HCT116 (cell line): ENCODE measurements at regions not wholly inside any gene's neighbourhood (a gene's known extent, or its start where the extent isn't known, plus 50 kb on each side); places are given as distances from the start of the nearest gene placed in this dataset.

Experiments
- ATAC-seq: fragments of 200-7000 bp; cut with Tn5 transposase; 2 replicates; pipeline ENCODE4 v1.9.1; 2020; ENCODE audit warnings: mild to moderate bottlenecking, moderate library complexity
- BruUV-seq: library from RNA; stranded (reverse); fragments of 400-500 nt; replicated peaks from 2 replicates; lab custom pipeline; 2021; lab: Mats Ljungman, UMichigan
- CTCF ChIA-PET: fragments of 300-600 bp; sonication (Branson Sonifier 250); formaldehyde crosslinking; loops from one replicate; lab custom pipeline; 2021; ENCODE audit warnings: antibody characterized with exemption; lab: Charles Lee
- POLR2A ChIA-PET: fragments of 300-600, 350-600 bp; sonication (Branson Sonifier 250); formaldehyde crosslinking; loops from one replicate; lab custom pipeline; 2021; ENCODE audit warnings: antibody characterized with exemption; lab: Charles Lee
- RAD21 ChIA-PET, 2 experiments: fragments of 300-600 bp; sonication (Branson Sonifier 250); formaldehyde crosslinking; loops; one replicate each; lab custom pipeline; 2023; ENCODE audit warnings: low total read pairs in 2 of 2; ENCODE audit not compliant: uncharacterized antibody in 2 of 2, unreplicated experiment in 2 of 2, low non-redundant PET in 1 of 2; lab: Charles Lee
- DNase-seq: peaks from one replicate; pipeline ENCODE4 v3.0.0-alpha.2; 2010; ENCODE audit warnings: low read depth, low spot score
- H2AFZ ChIP-seq: fragments of 200-600 bp; shearing (Covaris generic), sonication (generic); 2 replicates; pipeline ENCODE4 v1.6.1; 2017; ENCODE audit warnings: low read depth, mixed run types, mixed read lengths, antibody characterized with exemption, low read length; ENCODE audit not compliant: poor library complexity, severe bottlenecking
- H3K27ac ChIP-seq: 2 replicates; pipeline ENCODE4 v1.5.1; 2012; ENCODE audit warnings: low read depth, low read length
- H3K27me3 ChIP-seq: fragments of 200-600 bp; sonication (generic); 2 replicates; pipeline ENCODE4 v1.6.1; 2016; ENCODE audit warnings: mixed run types, low read length, mixed read lengths; ENCODE audit not compliant: insufficient read depth
- H3K36me3 ChIP-seq, 2 experiments: fragments of 200-500 bp in 1 of 2; fragments of 200-600 bp in 1 of 2; sonication (Bioruptor generic) in 1 of 2; sonication (generic) in 1 of 2; 2 replicates each; pipeline versions ENCODE4 v1.5.1 to v1.6.1; 2014 to 2016; ENCODE audit warnings: low read length in 2 of 2, inconsistent platforms in 1 of 2, mixed read lengths in 1 of 2, mixed run types in 1 of 2; ENCODE audit not compliant: insufficient read depth in 2 of 2, control insufficient read depth in 1 of 2
- H3K4me1 ChIP-seq, 2 experiments: fragments of 200-600 bp in 1 of 2; sonication (generic) in 1 of 2; 2 replicates each; pipeline versions ENCODE4 v1.5.1 to v1.6.1; 2012 to 2017; ENCODE audit warnings: low read length in 2 of 2, inconsistent platforms in 1 of 2, mild to moderate bottlenecking in 1 of 2, mixed read lengths in 1 of 2, mixed run types in 1 of 2, moderate library complexity in 1 of 2; ENCODE audit not compliant: insufficient read depth in 2 of 2, control insufficient read depth in 1 of 2
- H3K4me2 ChIP-seq: fragments of 200-600 bp; sonication (generic); 2 replicates; pipeline ENCODE4 v1.6.1; 2017; ENCODE audit warnings: mixed run types, low read length, mixed read lengths
- H3K4me3 ChIP-seq, 2 experiments: fragments of 200-600 bp in 1 of 2; sonication (generic) in 1 of 2; replicated peaks in 1 of 2; 2 replicates each; pipeline ENCODE4 v1.5.1; 2011 to 2016; ENCODE audit warnings: low read length in 2 of 2, control low read depth in 1 of 2, low read depth in 1 of 2, mild to moderate bottlenecking in 1 of 2, mixed read lengths in 1 of 2, mixed run types in 1 of 2
- H3K79me2 ChIP-seq: fragments of 200-600 bp; sonication (generic); 2 replicates; pipeline ENCODE4 v1.6.1; 2017; ENCODE audit warnings: mild to moderate bottlenecking, mixed run types, low read length, moderate library complexity, mixed read lengths; ENCODE audit not compliant: insufficient read depth
- H3K9ac ChIP-seq: fragments of 200-600 bp; sonication (generic); 2 replicates; pipeline ENCODE4 v1.6.1; 2016; ENCODE audit warnings: low read length, mixed read lengths
- H3K9me2 ChIP-seq: fragments of 200-600 bp; sonication (generic), shearing (Covaris generic); 2 replicates; pipeline ENCODE4 v1.6.1; 2017; ENCODE audit warnings: mixed run types, mild to moderate bottlenecking, moderate library complexity; ENCODE audit not compliant: insufficient read depth
- H3K9me3 ChIP-seq, 2 experiments: fragments of 200-500 bp in 1 of 2; fragments of 200-600 bp in 1 of 2; sonication (Bioruptor generic) in 1 of 2; sonication (generic) in 1 of 2; 2 replicates each; pipeline ENCODE4 v1.6.1; 2014 to 2017; ENCODE audit warnings: low read length in 2 of 2, mixed read lengths in 2 of 2, inconsistent platforms in 1 of 2, low read depth in 1 of 2, mild to moderate bottlenecking in 1 of 2, mixed run types in 1 of 2, moderate library complexity in 1 of 2; ENCODE audit not compliant: control insufficient read depth in 1 of 2, insufficient read depth in 1 of 2
- H4K20me1 ChIP-seq: fragments of 200-600 bp; sonication (generic), shearing (Covaris generic); 2 replicates; pipeline ENCODE4 v1.6.1; 2017; ENCODE audit warnings: mixed run types, mild to moderate bottlenecking, moderate library complexity; ENCODE audit not compliant: insufficient read depth
- ATF3 ChIP-seq: IDR thresholded peaks from 2 replicates; pipeline ENCODE4 v1.6.1; 2012
- CBX3 ChIP-seq: IDR thresholded peaks from 2 replicates; pipeline ENCODE4 v1.6.1; 2012; ENCODE audit warnings: low read depth
- CTCF ChIP-seq, 3 experiments: fragments of 200-600 bp in 1 of 3; sonication (generic) in 1 of 3; IDR thresholded peaks in 2 of 3; conservative IDR thresholded peaks in 1 of 3; 2 replicates each; pipeline ENCODE4 v1.5.1; 2012 to 2017; ENCODE audit warnings: low read depth in 2 of 3, low read length in 2 of 3, antibody characterized with exemption in 1 of 3, borderline replicate concordance in 1 of 3, control low read depth in 1 of 3, mild to moderate bottlenecking in 1 of 3, mixed read lengths in 1 of 3, mixed run types in 1 of 3, moderate library complexity in 1 of 3; ENCODE audit not compliant: insufficient read depth in 1 of 3
- EGR1 ChIP-seq: IDR thresholded peaks from 2 replicates; pipeline ENCODE4 v1.6.1; 2012; ENCODE audit warnings: low read depth
- ELF1 ChIP-seq: IDR thresholded peaks from 2 replicates; pipeline ENCODE4 v1.6.1; 2012; ENCODE audit warnings: low read depth, borderline replicate concordance
- EZH2phosphoT487 ChIP-seq: fragments of 200-600 bp; IDR thresholded peaks from 2 replicates; pipeline ENCODE4 v1.6.1; 2018; ENCODE audit warnings: antibody characterized with exemption, borderline replicate concordance
- FOSL1 ChIP-seq: IDR thresholded peaks from 2 replicates; pipeline ENCODE4 v1.6.1; 2012; ENCODE audit warnings: low read depth
- MAX ChIP-seq: IDR thresholded peaks from 2 replicates; pipeline ENCODE4 v1.6.1; 2012
- POLR2A ChIP-seq: IDR thresholded peaks from 2 replicates; pipeline ENCODE4 v1.7.0; 2011; ENCODE audit warnings: borderline replicate concordance; ENCODE audit not compliant: insufficient read depth, insufficient read length; ENCODE audit errors: extremely low read depth
- POLR2AphosphoS5 ChIP-seq: IDR thresholded peaks from 2 replicates; pipeline ENCODE4 v1.6.1; 2011; ENCODE audit warnings: mild to moderate bottlenecking, low read depth, low read length, moderate library complexity
- RAD21 ChIP-seq: IDR thresholded peaks from 2 replicates; pipeline ENCODE4 v1.6.1; 2012; ENCODE audit warnings: low read depth, mild to moderate bottlenecking
- SIN3A ChIP-seq: IDR thresholded peaks from 2 replicates; pipeline ENCODE4 v1.6.1; 2012; ENCODE audit warnings: low read depth
- SRF ChIP-seq: IDR thresholded peaks from 2 replicates; pipeline ENCODE4 v1.6.1; 2012; ENCODE audit warnings: low read depth
- YY1 ChIP-seq: IDR thresholded peaks from 2 replicates; pipeline ENCODE4 v1.6.1; 2011; ENCODE audit warnings: low read length, low read depth, moderate library complexity, mild to moderate bottlenecking; ENCODE audit not compliant: insufficient replicate concordance; ENCODE audit errors: extremely low read depth
- ZFX ChIP-seq: fragments of 450-650 bp; IDR thresholded peaks from 2 replicates; pipeline ENCODE4 v1.6.1; 2017
- ZNF274 ChIP-seq: fragments of 200-500 bp; sonication (Bioruptor generic); IDR thresholded peaks from 2 replicates; pipeline ENCODE4 v1.6.1; 2014; ENCODE audit warnings: mild to moderate bottlenecking, low read depth, low read length, inconsistent platforms
- intact Hi-C: fragments of 100-400 bp; cut with micrococcal nuclease; formaldehyde crosslinking; loops from 2 replicates; pipeline ENCODE4 v1.10.0; 2022
- TF ChIP-seq, protein P1 (sequence below): IDR thresholded peaks from 2 replicates; pipeline ENCODE4 v1.6.1; 2012; ENCODE audit warnings: low read depth
- TF ChIP-seq, protein P2 (sequence below): IDR thresholded peaks from 2 replicates; pipeline ENCODE4 v1.6.1; 2011; ENCODE audit warnings: mild to moderate bottlenecking, low read length, moderate library complexity; ENCODE audit not compliant: insufficient replicate concordance; ENCODE audit errors: extremely low read depth

DNA sequence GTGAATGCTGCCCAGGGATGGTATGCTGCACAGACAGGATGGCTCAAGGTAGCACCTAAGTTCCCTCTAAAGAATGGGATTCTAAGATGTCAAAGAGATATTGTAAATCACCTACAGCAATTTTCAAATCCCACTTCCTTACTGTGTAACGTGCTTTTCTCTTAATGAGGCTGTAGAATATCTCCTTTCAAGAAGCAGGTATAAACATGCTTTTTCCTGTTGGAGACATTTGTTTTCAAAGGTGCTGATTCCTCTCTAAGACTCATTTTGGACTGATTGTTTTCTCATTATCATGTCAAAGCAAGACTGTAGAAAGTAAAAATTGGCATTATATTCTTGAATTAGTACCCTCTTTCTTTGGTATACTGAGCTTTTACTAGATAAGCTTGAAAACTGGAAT, 412.6 kb upstream of the PAPPA start:
- Histone ChIP-seq H3K4me2 (no peak overlapping the region), H3K36me3 (no peaks in the 10 kb centered on the region), H3K27me3 (peaks cover 30% of the 10 kb centered on the region; the same call in 1 of the 2 replicates), H3K27ac (no peak overlapping the region), H3K9me2 (no peaks in the 10 kb centered on the region), H3K4me1 (no peaks in the 10 kb centered on the region), H3K9ac (no peak overlapping the region), H2AFZ (no peak overlapping the region), H4K20me1 (no peaks in the 10 kb centered on the region; the same call in 1 of the 2 replicates), H3K79me2 (no peaks in the 10 kb centered on the region), H3K4me3 (no peak overlapping the region), H3K9me3 (no peaks in the 10 kb centered on the region)
- TF ChIP-seq POLR2A (no peak), SRF (no peak), YY1 (no peak), ZFX (no peak), CTCF (IDR thresholded peaks at IDR 0.05 in 2 of 3, conservative IDR thresholded peaks at IDR 0.05 in 1 of 3; ENCODE audit: borderline replicate concordance in 1 of 3, insufficient read depth in 1 of 3, low read depth in 2 of 3, low read length in 2 of 3) (no peak), ZNF274 (no peak), EZH2phosphoT487 (no peak), RAD21 (no peak), CBX3 (no peak), MAX (no peak), FOSL1 (no peak), POLR2AphosphoS5 (no peak), ATF3 (no peak), ELF1 (no peak), EGR1 (no peak), SIN3A (no peak)
- TF ChIP-seq, protein P1, sequence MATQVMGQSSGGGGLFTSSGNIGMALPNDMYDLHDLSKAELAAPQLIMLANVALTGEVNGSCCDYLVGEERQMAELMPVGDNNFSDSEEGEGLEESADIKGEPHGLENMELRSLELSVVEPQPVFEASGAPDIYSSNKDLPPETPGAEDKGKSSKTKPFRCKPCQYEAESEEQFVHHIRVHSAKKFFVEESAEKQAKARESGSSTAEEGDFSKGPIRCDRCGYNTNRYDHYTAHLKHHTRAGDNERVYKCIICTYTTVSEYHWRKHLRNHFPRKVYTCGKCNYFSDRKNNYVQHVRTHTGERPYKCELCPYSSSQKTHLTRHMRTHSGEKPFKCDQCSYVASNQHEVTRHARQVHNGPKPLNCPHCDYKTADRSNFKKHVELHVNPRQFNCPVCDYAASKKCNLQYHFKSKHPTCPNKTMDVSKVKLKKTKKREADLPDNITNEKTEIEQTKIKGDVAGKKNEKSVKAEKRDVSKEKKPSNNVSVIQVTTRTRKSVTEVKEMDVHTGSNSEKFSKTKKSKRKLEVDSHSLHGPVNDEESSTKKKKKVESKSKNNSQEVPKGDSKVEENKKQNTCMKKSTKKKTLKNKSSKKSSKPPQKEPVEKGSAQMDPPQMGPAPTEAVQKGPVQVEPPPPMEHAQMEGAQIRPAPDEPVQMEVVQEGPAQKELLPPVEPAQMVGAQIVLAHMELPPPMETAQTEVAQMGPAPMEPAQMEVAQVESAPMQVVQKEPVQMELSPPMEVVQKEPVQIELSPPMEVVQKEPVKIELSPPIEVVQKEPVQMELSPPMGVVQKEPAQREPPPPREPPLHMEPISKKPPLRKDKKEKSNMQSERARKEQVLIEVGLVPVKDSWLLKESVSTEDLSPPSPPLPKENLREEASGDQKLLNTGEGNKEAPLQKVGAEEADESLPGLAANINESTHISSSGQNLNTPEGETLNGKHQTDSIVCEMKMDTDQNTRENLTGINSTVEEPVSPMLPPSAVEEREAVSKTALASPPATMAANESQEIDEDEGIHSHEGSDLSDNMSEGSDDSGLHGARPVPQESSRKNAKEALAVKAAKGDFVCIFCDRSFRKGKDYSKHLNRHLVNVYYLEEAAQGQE = no peak
- TF ChIP-seq, protein P2, sequence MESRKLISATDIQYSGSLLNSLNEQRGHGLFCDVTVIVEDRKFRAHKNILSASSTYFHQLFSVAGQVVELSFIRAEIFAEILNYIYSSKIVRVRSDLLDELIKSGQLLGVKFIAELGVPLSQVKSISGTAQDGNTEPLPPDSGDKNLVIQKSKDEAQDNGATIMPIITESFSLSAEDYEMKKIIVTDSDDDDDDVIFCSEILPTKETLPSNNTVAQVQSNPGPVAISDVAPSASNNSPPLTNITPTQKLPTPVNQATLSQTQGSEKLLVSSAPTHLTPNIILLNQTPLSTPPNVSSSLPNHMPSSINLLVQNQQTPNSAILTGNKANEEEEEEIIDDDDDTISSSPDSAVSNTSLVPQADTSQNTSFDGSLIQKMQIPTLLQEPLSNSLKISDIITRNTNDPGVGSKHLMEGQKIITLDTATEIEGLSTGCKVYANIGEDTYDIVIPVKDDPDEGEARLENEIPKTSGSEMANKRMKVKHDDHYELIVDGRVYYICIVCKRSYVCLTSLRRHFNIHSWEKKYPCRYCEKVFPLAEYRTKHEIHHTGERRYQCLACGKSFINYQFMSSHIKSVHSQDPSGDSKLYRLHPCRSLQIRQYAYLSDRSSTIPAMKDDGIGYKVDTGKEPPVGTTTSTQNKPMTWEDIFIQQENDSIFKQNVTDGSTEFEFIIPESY = no peak
- ChIA-PET POLR2A (no interaction called here), RAD21 (no interaction called here), CTCF (no interaction called here)
- BruUV-seq = no TSS peak
- DNase-seq = no peak
- intact Hi-C loops = no loop called here
- no peak for ATAC-seq
